HG03095 (cell line): ENCODE measurements at regions not wholly inside any gene's neighbourhood (a gene's known extent, or its start where the extent isn't known, plus 50 kb on each side); places are given as distances from the start of the nearest gene placed in this dataset.

Experiments used
- ATAC-seq: cut with Tn5 transposase; IDR thresholded peaks from one replicate; pipeline ENCODE4 v1.9.1; 2021; ENCODE audit warnings: moderate library complexity; ENCODE audit not compliant: unreplicated experiment

DNA sequence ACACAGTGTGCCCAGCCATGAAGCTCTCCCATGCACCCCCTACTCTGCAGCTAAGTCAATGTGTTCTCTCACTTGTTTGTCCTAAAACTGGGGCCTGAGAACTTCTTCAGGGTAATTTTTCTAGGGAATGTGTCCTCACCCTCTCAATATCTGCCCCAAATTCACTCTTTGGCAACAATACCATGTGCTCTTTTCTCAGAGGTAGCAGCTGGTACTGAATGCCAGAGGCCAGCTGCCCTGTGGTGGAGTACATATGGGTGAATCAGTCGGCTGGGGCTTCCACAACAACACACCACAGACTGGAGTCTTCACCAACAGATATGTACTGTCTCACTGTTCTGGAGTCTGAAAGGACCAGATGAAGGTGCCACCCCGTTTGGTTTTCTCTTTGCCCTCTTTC lies 97.7 kb upstream of the TOP3B start:
- ATAC-seq: no peak

DNA sequence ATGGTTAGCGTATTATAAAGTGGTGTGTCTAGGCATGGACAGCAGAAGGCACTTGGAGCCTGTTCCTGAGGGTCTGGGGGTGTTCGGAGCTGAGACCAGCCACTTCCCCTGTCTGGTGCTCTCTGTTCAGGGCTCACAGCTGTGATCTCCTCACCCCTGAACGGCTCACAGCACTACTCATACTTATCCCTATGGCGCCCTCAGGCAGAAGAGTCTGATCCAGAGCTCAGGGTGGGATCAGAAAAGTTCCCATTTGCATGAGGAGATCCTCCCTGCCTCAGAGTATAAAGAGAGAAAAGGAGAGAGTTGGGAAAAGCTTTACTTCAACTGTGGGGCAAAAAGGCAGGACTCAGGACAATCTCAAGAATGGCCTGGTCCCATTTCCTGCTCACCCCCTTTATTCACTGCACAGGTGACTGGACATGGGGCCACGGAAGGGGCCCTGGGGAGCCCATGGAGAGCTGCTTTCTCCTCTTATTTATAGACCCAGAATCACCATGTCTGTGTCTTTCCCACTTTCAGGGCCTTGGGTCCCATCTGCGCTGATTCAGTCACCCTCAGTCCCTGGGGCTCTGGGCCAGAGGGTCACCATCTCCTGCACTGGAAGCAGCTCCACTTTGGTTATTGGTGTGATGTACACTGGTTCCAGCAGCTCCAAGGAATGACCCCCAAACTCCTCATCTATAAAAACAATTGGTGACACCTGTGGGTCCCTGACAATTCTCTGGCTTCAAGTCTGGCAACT lies 97.0 kb upstream of the TOP3B start:
- ATAC-seq: no peak

DNA sequence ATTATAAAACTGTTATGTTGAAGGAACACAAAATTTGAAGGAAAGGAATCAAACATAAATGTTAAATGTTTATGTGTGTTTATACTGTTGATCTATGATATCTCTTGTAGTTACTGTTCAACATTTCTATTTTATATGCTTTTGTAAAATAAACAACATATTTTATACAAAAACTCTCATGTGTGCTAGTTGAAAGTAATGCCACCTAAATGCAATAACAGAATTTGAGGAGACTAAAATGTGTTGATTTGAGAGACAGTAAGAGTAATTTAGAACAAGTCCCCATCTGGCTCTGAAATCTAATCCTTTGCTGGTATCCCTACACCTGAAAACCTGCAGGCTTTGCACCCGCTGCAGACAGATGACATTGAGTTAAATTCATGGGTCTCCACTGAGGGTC lies 95.7 kb upstream of the TOP3B start:
- no peak for ATAC-seq

DNA sequence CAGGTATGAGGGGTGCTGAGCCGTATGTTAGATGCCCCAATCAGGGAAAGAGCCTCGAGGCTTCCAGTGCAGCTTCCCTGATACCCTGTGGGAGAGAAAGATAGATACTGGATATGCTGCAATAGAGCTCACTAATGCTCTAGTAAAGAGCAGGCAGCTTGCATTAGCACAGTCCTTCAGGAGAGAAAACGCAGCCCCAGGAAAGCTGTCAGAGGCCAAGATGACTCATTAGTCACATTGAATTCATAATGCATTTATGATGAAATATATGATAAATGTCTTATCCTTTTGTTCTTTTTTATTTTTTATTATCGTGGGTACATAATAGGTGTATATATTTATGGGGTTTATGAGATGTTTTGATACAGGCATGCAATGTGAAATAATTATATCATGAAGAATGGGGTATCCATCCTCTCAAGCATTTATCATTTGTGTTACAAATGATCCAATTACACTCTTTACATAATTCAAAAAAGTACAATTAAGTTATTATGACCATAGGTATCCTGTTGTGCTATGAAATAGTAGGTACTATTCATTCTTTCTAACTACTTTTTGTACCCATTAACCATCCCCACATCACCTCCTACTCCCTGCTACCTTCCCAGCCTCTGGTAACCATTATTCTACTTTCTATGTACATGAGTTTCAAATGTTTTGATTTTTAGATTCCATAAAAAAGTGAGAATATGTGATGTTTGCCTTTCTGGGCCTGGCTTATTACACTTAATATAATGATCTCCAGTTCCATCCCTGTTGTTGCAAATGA lies 94.5 kb upstream of the TOP3B start:
- ATAC-seq: no peak

DNA sequence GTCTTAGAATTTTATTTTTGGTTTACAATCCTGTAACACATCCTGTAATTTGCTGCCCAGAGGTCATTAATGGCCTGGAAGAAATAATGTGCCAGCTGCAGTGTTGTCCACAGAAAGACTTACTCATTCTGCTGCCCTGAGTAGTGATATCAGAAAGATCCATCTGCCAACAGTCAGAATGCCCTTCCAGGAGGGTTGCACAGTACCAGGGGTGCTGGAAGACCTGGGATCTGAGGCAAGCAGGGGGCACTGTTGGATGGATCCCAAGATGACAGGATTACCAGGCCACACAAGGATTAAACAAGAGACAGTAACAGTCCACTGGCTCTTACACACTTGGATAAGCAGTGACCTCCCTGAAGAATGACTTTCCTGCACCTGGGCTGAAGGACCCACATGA lies 93.8 kb upstream of the TOP3B start:
- ATAC-seq: no peak

DNA sequence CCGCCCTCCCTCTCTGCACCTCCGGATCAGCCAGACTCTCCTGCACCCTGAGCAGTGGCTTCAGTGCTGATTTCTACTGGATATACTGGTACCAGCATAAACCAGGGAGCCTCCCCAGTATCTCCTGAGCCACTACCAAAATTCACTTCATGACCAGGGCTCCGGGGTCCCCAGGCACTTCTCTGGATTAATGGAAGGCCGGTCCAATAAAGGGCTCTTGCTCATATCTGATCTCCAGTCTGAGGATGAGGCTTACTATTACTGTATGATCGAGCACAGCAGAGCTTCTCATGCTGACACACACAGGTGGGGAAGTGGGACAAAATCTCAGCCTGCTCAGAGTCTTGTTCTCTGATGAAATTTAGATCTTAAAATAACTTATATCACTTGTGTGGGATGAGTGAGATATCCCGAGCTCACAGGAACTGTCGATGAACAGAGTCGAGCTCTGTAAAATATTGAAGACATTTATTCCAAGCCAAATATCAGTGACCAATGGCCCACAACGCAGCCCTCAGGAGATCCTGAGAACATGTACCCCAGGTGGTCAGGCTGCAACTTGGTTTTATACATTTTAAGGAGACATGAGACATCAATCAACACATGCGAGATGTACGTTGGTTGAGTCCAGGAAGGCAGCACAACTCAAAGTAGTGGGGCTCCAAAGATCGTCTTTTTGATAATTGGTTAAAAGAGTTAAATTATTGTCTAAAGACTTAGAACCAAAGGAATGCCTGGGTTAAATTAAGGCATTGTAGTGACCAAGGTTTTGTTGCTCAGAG lies 93.0 kb upstream of the TOP3B start:
- no peak for ATAC-seq

DNA sequence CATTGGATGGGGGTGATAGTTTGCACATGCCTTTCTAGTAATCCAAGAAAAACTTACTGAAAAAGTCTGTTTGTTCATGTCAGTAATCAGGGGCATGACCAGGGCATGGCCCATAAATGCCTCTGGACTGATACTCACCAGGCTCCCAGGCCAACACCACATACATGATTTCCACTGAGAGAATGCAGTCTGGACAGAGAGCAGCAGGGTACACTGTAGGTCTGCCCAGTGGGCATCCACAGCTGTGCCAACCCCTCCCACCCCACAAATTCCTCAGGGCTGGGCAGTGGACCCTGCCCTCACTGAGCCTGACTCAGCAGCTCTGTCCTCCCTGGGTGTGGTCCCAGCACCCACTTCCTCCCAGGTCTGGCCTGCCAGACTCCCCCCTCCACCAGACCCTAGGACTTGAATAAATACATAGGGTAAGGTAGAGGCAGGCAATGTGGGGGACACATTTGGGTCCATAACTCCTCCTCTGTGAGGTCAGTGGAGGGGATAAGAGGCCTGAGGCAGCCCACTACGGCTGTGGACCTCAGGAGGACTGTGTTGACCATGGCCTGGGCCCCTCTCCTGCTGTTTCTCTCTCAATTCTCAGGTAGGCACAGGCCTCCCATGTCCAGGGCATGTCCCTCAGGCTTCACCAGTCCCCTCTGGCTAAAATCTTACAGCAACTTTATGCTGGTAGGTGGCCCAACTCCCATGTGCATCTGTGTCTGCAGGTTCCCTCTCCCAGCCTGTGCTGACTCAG lies 92.2 kb upstream of the TOP3B start:
- no peak for ATAC-seq

DNA sequence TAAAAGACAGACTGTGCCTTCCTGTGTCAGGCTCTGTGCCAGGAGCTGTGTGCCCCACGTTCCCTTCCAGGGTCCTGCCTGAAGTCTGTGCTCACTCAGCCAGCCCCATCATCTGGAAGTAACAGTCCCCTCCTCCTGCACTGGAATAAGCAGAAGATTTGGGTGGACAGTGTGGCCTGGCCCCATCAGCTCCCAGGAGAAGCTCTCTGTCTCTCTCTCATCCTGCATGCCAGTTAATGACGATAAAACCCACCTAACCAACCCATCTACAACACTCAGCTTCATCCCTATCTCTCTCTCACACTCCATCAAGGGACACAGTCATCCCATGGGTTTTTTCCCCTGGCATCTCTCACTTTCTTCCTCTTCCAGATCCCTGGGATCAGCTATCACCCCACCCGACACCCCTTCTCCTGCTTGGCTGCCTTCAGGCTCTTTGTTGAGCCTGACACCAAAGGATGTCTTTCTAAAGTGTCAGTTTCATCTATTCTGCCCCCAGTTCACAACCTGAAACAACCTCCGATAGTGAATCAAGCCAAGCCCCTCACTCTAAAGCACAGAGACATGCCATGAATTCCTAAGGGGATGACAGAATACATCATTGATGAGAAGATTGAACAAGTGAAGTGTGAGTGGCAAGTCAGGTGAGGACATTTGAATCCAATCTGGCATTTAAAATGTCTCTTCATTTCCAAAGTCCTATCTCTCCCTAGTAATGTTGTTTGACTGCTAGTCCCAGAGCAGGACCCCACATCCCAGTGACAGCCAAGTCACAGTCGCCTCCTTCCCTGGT lies 91.4 kb upstream of the TOP3B start:
- no peak for ATAC-seq

DNA sequence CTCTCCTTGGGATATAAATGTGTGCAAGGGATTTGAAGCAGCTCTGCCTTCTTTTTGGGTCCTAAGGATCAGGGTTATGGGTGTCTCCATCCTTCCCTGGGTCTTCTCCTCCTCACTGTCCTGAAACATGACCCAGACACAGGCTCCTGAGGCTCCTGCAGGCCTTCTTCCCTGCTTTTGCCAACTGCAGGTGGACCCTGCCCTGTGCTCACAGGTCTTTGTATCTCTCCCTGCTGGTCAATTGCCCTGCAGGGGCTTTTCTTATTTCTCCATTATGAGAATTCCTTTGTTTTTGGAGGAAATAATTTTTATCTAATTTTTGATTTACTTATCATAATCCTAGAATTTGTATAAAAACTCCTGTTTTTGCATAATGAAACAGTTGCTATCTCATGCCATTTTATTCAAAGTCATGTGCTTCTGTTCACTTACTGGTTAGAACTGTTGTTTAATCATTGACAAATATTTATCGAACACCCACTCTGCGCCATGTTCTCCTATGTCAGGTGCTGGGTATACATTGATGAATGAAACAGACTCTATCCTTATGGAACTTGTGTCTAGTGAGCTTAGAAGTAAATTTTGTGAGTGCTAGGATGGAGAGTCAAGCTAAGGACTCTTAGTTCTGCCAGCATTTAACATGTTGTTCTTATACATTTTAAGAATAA lies 89.7 kb upstream of the TOP3B start:
- no peak for ATAC-seq

DNA sequence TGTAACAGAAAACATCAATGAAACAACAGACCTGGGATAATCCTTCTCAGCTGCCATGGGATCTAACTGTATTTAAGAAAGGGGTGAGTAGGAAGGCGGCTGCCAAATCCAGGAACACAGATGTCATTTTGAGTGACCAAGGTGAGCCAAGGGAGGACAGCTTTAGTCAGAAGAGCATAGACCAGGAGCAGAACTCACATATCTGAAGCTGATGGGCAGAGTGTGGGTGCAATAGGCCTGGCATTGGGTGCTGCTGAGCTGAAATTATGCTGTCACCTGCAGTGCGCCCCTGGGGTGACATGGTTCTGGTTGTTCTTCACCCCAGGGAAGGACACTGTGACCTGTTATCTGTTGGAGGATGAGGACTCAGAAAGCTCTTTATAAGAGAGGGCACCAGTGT lies 88.9 kb upstream of the TOP3B start:
- ATAC-seq: no peak

DNA sequence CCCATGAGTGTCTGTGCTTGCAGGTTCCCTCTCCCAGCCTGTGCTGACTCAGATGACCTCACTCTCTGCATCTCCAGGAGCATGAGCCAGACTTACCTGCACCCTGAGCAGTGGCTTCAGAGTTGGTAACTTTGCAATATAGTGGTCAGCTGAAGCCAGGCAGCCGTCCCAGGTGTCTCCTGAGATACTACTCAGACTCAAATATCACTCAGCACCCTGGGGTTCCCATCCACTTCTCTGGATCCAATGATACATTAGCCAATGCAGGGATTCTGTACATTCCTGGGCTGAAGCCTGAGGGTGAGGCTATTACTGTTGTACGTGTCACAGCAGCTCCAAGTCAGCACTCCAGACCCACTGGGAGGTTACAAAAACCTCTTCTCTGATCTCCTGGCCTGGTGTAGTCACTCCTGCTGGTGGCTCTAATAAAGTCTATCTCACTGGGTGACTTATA lies 87.8 kb upstream of the TOP3B start:
- ATAC-seq: no peak

DNA sequence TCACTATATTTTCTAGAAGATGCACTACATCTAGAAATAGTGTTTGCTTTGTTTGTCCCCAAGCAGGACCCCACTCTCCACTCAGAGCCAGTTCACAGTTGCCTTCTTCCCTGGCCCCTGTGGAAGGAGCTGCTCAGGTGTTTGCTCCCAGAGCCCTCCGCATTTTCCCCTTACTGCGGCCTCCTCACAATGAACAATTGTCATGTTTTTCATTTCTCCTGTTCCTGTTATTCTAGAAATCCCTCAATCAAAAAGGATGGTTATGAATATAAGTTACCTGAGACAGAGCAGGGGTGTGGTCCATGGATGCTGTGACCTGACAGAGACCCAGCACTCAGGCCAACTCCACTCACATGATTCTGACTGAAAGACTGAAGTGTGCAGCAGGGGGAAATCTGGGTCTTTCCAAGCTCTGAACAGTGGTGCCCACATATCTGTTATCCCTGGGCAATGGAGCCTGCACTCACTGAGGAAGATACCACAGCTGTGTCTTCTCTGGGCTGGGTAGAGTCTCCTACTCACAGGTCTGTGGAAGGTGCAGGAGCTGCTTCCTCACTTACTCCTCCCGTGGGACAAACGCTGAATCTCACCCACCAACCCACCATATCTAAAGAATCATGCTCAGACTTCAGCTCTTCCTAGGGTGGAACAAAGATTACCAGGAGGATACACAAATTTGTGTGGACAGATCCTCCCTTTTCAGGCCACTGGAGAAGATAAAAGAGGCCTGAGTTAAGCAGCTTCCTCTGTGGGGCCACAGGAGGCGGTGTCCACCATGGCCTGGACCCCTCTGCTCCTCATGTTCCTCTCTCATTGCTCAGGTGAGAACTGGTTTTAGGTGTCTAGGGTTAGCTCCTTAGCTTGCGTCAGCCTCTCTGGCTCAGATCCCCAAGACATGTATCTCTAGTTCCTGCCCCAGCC lies 87.1 kb upstream of the TOP3B start:
- no peak for ATAC-seq

DNA sequence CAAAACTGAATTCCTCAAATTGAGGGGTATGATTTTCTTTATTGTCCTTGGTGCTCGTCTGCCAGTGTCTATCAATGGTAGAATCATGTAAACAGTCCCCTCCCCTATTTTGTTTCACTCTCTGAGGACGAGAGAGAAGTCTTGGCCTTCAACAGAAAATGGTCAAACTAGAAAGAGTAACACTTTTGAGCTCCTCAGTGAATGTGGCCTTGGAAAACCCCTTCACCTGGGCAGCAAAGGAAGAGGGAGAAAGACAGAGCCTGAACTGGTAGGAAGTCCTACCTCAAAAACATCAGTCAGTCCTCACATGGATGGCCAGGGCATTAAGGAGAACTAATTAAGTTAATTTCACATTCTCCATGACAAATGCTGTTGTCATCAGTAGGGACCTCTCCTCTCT lies 86.1 kb upstream of the TOP3B start:
- ATAC-seq: no peak

DNA sequence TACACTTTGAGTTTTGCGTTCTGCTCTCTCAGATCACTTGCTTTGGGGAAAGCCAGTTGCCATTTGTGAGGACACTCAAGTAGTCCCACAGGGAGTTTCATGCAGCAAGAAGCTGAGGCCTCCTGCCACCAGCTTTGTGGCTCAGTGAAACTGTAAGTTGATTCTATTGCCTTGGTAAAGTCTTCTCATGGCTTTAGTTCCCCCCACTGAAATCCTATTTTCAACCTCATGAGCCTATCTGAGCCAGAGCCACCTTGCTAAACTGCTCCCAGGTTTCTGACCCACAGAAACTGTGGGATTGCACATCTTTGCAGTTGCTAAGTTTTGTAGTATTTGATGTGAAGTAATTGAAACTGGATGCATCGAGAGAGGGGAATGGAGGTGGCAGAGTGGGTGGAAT lies 85.4 kb upstream of the TOP3B start:
- ATAC-seq: no peak

DNA sequence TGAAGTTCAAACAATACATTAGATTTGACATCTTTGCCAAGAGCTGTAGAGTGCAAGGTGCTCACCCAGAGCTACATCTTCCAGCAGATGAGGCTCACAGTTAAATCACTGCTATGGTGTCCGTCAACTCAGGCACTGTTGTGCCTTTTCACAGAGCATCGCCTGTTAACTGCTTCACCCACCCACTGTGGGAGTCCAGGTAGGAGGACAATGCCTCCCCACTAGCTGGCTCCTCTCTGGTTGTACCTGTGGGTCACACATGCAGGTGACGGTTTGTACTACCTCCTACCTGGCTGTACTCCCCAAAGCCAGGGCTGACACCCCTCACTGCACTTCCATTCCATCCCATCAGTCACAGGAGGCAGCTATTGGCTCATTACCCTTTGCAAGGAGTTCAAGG lies 84.6 kb upstream of the TOP3B start:
- no peak for ATAC-seq

DNA sequence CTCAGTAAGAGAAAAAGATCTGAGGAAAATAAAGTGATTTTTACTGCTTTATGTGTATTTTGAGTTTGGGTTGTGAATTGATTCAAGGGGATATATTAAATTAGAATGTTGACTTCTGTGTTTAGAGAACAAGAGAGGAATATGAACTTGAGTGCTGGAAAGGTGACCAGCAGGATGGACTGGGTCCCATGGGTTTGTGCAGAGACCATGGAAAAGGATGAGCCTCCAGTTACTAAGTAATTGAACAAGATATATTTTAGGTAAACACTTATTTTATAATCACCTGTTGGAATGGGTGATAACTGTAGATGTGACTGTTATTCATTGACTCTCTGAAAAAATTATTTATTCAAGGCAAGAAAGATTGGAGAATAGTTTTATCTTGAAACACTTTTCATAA lies 82.0 kb upstream of the TOP3B start:
- ATAC-seq: no peak

DNA sequence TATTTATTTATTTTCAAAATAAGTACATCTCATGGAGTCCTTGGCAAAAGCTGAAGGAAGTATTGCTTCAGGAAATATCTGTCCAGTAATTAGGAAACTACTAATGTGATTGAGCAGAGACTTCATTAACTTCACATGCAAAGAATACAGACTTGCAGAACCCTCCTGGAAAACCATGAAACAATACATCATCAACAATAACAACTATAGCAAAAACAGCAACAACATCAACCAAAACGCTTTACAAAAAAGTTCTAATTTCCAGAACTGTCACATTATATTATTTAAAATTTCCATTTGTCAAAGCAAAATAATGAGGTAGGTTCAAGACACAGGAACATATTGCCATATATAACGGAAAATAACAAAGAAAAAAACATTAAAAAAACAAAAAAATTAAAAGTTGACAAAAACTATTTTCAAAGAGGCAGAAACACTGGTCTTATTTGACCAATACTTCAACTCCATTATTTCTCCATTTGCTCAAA lies 79.8 kb upstream of the TOP3B start:
- no peak for ATAC-seq
